ENCODE measurements at regions not wholly inside any gene's neighbourhood (a gene's known extent, or its start where the extent isn't known, plus 50 kb on each side); places are given as distances from the start of the nearest gene placed in this dataset.

GRCh38 chr14:101633276-101633675 is 72.0 kb downstream of the DIO3 start:
- Histone ChIP-seq H3K36me3 (no peaks in the 10 kb centered on the region), H3K4me3 (no peak overlapping the region), H3K9me3 (no peaks in the 10 kb centered on the region), H3K27me3 (no peaks in the 10 kb centered on the region), H3K4me1 (peaks cover 0 to under 1% of the 10 kb centered on the region in 2 donors), H3K27ac (no peak overlapping the region)
- ATAC-seq (no peak), DNase-seq (no peak)
- intact Hi-C loops (cut with DNase I; ENCODE audit: low total_unique reads) = no loop called here
- no peak for TF ChIP-seq POLR2A (IDR thresholded peaks at IDR 0.05)
- TF ChIP-seq, protein P1, sequence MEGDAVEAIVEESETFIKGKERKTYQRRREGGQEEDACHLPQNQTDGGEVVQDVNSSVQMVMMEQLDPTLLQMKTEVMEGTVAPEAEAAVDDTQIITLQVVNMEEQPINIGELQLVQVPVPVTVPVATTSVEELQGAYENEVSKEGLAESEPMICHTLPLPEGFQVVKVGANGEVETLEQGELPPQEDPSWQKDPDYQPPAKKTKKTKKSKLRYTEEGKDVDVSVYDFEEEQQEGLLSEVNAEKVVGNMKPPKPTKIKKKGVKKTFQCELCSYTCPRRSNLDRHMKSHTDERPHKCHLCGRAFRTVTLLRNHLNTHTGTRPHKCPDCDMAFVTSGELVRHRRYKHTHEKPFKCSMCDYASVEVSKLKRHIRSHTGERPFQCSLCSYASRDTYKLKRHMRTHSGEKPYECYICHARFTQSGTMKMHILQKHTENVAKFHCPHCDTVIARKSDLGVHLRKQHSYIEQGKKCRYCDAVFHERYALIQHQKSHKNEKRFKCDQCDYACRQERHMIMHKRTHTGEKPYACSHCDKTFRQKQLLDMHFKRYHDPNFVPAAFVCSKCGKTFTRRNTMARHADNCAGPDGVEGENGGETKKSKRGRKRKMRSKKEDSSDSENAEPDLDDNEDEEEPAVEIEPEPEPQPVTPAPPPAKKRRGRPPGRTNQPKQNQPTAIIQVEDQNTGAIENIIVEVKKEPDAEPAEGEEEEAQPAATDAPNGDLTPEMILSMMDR (IDR thresholded peaks at IDR 0.05 in 4 of 5, conservative IDR thresholded peaks at IDR 0.05 in 1 of 5) = no peak
- in situ Hi-C loops (cut with MboI; ENCODE audit: low sequenced_read_pairs in 4 of 4) = no loop called here

- intact Hi-C loops (cut with DNase I; ENCODE audit: low total_unique reads) = no loop called here
These were observed 73.0 kb downstream of the DIO3 start for GRCh38 chr14:101634202-101634849.

DNA sequence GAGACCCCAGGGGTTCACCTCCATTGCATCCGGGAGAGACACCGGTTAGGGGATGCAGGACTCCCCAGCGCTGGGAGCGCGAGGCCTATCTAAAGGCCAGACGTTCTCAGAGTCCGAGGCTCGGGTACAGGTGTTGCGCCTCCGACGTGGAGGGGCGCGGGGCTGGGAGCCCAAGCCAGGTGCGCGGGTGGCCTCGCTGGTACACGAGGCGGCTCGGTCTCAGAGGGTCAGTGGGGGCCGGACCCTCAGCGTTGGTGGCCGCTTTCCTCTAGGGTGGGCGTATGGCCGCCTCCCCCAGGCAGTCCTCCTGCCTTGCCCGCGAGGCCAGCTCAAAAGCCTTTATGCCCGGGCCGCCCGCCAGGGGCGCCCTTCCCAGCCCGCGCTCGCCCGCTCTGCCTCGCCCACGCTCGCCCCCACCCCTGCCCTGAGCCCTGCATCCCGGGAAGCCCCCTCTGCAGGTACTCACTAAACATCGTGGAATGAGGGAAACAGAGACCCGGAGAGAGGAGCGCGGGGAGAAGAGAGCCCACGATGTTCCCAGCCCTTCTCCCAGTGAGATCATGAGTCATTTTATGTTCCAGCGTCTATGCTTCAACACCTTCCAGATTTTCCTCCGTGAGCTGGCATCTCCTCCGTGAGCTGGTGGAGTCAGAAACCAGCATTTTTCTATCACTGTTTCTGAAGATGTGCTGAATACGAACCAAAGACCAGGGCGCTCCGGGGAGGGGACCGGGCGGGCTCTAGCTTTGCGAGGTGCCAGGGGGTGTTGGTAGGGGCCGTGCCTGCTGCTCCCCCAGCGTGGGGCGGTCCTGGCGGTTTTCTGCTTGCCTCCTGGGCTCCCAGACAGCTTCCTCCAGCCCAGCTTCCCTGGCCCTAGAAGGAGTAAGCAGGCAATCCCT is 73.8 kb downstream of the DIO3 start:
- H3K27me3 ChIP-seq = peaks cover 0 to 3% (median 0%) of the 10 kb centered on the region in 3 donors
- no peak overlapping the region for H3K4me3 ChIP-seq
- no peaks in the 10 kb centered on the region for H3K9me3 ChIP-seq
- no peaks in the 10 kb centered on the region for H3K4me1 ChIP-seq
- no peak overlapping the region for H3K27ac ChIP-seq
- in situ Hi-C loops (cut with MboI; ENCODE audit: low sequenced_read_pairs in 4 of 4) = no loop called here
- TF ChIP-seq, protein P1 (IDR thresholded peaks at IDR 0.05 in 4 of 5, conservative IDR thresholded peaks at IDR 0.05 in 1 of 5) = no peak
- no peak for TF ChIP-seq POLR2A (IDR thresholded peaks at IDR 0.05)
- intact Hi-C loops (cut with DNase I; ENCODE audit: low total_unique reads) = no loop called here
- no peaks in the 10 kb centered on the region for H3K36me3 ChIP-seq
- ATAC-seq (no peak), DNase-seq (no peak)

More at GRCh38 chr14:101634202-101634849, 73.0 kb downstream of the DIO3 start:
- Histone ChIP-seq H3K27ac (no peak overlapping the region), H3K27me3 (peaks cover 0 to 3% (median 0%) of the 10 kb centered on the region in 3 donors), H3K4me3 (no peak overlapping the region), H3K36me3 (no peaks in the 10 kb centered on the region), H3K4me1 (no peaks in the 10 kb centered on the region), H3K9me3 (no peaks in the 10 kb centered on the region)
- in situ Hi-C loops (cut with MboI; ENCODE audit: low sequenced_read_pairs in 4 of 4) = no loop called here
- no peak for TF ChIP-seq POLR2A (IDR thresholded peaks at IDR 0.05)
- TF ChIP-seq, protein P1 (IDR thresholded peaks at IDR 0.05 in 4 of 5, conservative IDR thresholded peaks at IDR 0.05 in 1 of 5) = no peak
- ATAC-seq (no peak), DNase-seq (no peak)

DNA sequence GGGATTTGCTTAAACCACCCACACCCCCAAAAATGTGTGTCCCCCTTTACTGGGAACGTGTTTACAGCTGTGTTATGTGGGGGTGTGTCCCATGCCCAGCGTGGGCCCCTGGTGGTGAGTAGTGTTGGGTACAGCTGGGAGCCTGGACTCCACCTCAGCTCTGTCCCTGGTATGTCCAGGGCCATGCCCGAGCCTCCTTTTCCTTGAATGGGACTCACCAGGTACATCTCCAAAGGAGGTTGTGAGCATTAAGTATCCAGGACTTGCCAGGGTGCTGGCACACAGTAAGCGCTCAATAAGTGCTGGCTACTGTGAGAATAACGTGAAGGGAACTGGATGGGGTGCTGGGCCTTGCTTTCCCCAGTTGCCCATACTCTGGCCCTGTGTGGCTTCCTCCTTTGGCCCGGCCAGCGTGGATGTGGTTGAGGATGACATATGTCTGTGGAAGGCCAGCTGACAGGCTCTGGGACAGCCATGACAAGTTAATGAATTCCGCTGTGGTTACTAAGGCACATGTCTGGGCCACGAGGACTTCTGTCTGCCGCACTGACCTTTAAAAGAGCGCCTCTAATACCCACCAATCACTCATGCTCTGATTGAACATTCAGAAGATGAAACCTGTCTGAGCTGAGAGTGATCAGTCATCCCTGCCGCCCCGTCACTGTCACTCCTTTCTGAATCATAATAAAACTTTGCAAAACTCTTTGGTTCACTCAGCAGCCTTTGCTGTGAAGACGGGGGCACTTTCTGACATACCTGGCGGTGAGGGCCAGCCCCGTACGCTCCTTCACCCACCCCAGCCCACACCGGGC is 74.7 kb downstream of the DIO3 start:
- no peak for TF ChIP-seq POLR2A (IDR thresholded peaks at IDR 0.05)
- TF ChIP-seq, protein P1 (IDR thresholded peaks at IDR 0.05 in 4 of 5, conservative IDR thresholded peaks at IDR 0.05 in 1 of 5) = no peak
- in situ Hi-C loops (cut with MboI; ENCODE audit: low sequenced_read_pairs in 4 of 4) (no loop called here), intact Hi-C loops (cut with DNase I; ENCODE audit: low total_unique reads) (no loop called here)
- DNase-seq (no peak), ATAC-seq (no peak)
- no peak overlapping the region for H3K4me3 ChIP-seq
- no peaks in the 10 kb centered on the region for H3K36me3 ChIP-seq
- peaks cover 0 to 3% (median 0%) of the 10 kb centered on the region in 3 donors for H3K27me3 ChIP-seq
- no peaks in the 10 kb centered on the region for H3K9me3 ChIP-seq
- H3K27ac ChIP-seq = no peak overlapping the region
- no peaks in the 10 kb centered on the region for H3K4me1 ChIP-seq

Data from gastrocnemius medialis (tissue), 4 donors.